ENCODE measurements at regions not wholly inside any gene's neighbourhood (a gene's known extent, or its start where the extent isn't known, plus 50 kb on each side); places are given as distances from the start of the nearest gene placed in this dataset.

DNA sequence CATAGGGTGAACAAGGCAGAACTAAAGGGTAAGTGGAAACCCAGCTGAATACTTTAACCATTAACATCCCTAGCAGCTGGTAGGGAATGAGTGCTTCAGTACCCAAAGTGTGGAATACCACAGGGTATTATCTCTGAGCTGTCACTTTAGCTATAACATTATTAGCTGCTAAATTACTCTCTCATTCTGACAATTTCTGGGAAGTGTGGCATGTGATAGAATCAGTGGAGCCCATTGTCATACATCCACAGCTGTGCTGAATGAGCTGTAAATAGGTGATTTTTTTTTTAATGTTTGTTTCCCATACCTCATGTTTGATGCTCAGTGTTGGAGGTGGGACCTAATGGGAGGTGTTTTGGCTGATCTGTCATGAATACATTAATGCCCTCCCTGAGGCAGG is 894.3 kb downstream of the DIPK2A start:
- TF ChIP-seq EZH2 (IDR thresholded peaks at IDR 0.05; ENCODE audit: low read length, missing control alignments) (no peak), CTCF (conservative IDR thresholded peaks at IDR 0.05 in 1 of 2, IDR thresholded peaks at IDR 0.05 in 1 of 2; ENCODE audit: low read depth in 1 of 2, low read length in 2 of 2) (no peak)
